Endodermal cell (in vitro differentiated cells): ENCODE measurements at regions not wholly inside any gene's neighbourhood (a gene's known extent, or its start where the extent isn't known, plus 50 kb on each side); places are given as distances from the start of the nearest gene placed in this dataset.

Experiments used
- DNase-seq: peaks from one replicate; pipeline ENCODE4 v3.0.0-alpha.2; 2017
- H3K27ac ChIP-seq: 2 replicates; pipeline ENCODE4 v1.5.1; 2013; ENCODE audit warnings: mild to moderate bottlenecking, low read depth, low read length, moderate library complexity
- H3K27me3 ChIP-seq: 2 replicates; pipeline ENCODE4 v1.6.1; 2013; ENCODE audit warnings: mild to moderate bottlenecking, low read length, moderate library complexity; ENCODE audit not compliant: insufficient read depth, control insufficient read depth, poor library complexity, severe bottlenecking
- H3K36me3 ChIP-seq: 2 replicates; pipeline ENCODE4 v1.7.0; 2013; ENCODE audit warnings: mild to moderate bottlenecking, low read length, moderate library complexity; ENCODE audit not compliant: control insufficient read depth, insufficient read depth
- H3K4me1 ChIP-seq: one replicate; pipeline ENCODE4 v1.7.0; 2013; ENCODE audit warnings: low read length; ENCODE audit not compliant: control insufficient read depth, insufficient read depth
- H3K4me3 ChIP-seq: 2 replicates; pipeline ENCODE4 v1.5.1; 2013; ENCODE audit warnings: mild to moderate bottlenecking, low read length, moderate library complexity
- H3K9ac ChIP-seq: 2 replicates; pipeline ENCODE4 v1.6.1; 2013; ENCODE audit warnings: mild to moderate bottlenecking, low read length, moderate library complexity; ENCODE audit not compliant: poor library complexity, severe bottlenecking; ENCODE audit errors: extremely low read depth
- H3K9me3 ChIP-seq: 2 replicates; pipeline ENCODE4 v1.6.1; 2013; ENCODE audit warnings: mild to moderate bottlenecking, low read length, moderate library complexity; ENCODE audit not compliant: control insufficient read depth
- H3K27ac Mint-ChIP-seq: 2 replicates; pipeline ENCODE4 v1.8.0; 2020; ENCODE audit warnings: mixed read lengths
- H3K27me3 Mint-ChIP-seq: 2 replicates; pipeline ENCODE4 v1.8.0; 2021; ENCODE audit warnings: mild to moderate bottlenecking, mixed read lengths; ENCODE audit not compliant: insufficient read depth
- H3K36me3 Mint-ChIP-seq: 2 replicates; pipeline ENCODE4 v1.8.0; 2020; ENCODE audit warnings: low read depth, mixed read lengths
- H3K4me1 Mint-ChIP-seq: 2 replicates; pipeline ENCODE4 v1.8.0; 2020; ENCODE audit warnings: mixed read lengths
- H3K4me3 Mint-ChIP-seq: 2 replicates; pipeline ENCODE4 v1.8.0; 2020; ENCODE audit warnings: mild to moderate bottlenecking, moderate library complexity, mixed read lengths
- H3K9me3 Mint-ChIP-seq: 2 replicates; pipeline ENCODE4 v1.8.0; 2020; ENCODE audit warnings: mild to moderate bottlenecking, mixed read lengths
- CTCF ChIP-seq: fragments of 200-600 bp; sonication (generic); conservative IDR thresholded peaks from 2 replicates; pipeline ENCODE4 v1.5.0; 2021; ENCODE audit warnings: antibody characterized with exemption, mild to moderate bottlenecking
- WGBS, 2 experiments: methylation state at CpG; one replicate each; pipeline versions ENCODE4 v1.1.5 to v1.1.7; 2013; ENCODE audit warnings: missing lambda C conversion rate in 2 of 2, mixed read lengths in 1 of 2; ENCODE audit not compliant: insufficient coverage in 1 of 2, insufficient read length in 1 of 2; 5-methylcytosine and 5-hydroxymethylcytosine counted together

GRCh38 chr13:73387318-73387717 lies 328.5 kb downstream of the KLF5 start:
- DNase-seq, result no peak
- H3K27me3 Mint-ChIP-seq, result no peaks in the 10 kb centered on the region
- H3K4me3 Mint-ChIP-seq, result no peak overlapping the region
- Histone ChIP-seq H3K27ac (no peak overlapping the region), H3K27me3 (no peaks in the 10 kb centered on the region), H3K9ac (no peak overlapping the region), H3K36me3 (no peaks in the 10 kb centered on the region), H3K9me3 (peaks cover 13% of the 10 kb centered on the region), H3K4me3 (no peak overlapping the region), H3K4me1 (no peaks in the 10 kb centered on the region)
- no peak overlapping the region for H3K27ac Mint-ChIP-seq
- 82 to 86% methylated on average over 4 to 6 of the region's 6 CpGs for WGBS, 2 experiments
- no peaks in the 10 kb centered on the region for H3K36me3 Mint-ChIP-seq
- peaks cover 6% of the 10 kb centered on the region for H3K9me3 Mint-ChIP-seq
- no peak for TF ChIP-seq CTCF
- H3K4me1 Mint-ChIP-seq, result no peaks in the 10 kb centered on the region

GRCh38 chr13:73385848-73386247 lies 327.0 kb downstream of the KLF5 start:
- Mint-ChIP-seq H3K27me3 (no peaks in the 10 kb centered on the region), H3K4me3 (no peak overlapping the region), H3K27ac (no peak overlapping the region), H3K4me1 (no peaks in the 10 kb centered on the region), H3K36me3 (no peaks in the 10 kb centered on the region), H3K9me3 (peaks cover 6% of the 10 kb centered on the region)
- Histone ChIP-seq H3K4me1 (no peaks in the 10 kb centered on the region), H3K4me3 (no peak overlapping the region), H3K27ac (no peak overlapping the region), H3K9ac (no peak overlapping the region), H3K27me3 (no peaks in the 10 kb centered on the region), H3K9me3 (peaks cover 13% of the 10 kb centered on the region), H3K36me3 (no peaks in the 10 kb centered on the region)
- TF ChIP-seq CTCF, result no peak
- no peak for DNase-seq

GRCh38 chr13:73372666-73373627 lies 314.1 kb downstream of the KLF5 start:
- Histone ChIP-seq H3K9me3 (no peaks in the 10 kb centered on the region), H3K4me1 (no peaks in the 10 kb centered on the region), H3K4me3 (no peak overlapping the region), H3K36me3 (no peaks in the 10 kb centered on the region), H3K9ac (no peak overlapping the region), H3K27me3 (no peaks in the 10 kb centered on the region), H3K27ac (no peak overlapping the region)
- WGBS, 2 experiments, result 92 to 100% methylated on average over 3 to 5 of the region's 5 CpGs
- H3K4me1 Mint-ChIP-seq, result no peaks in the 10 kb centered on the region
- no peaks in the 10 kb centered on the region for H3K36me3 Mint-ChIP-seq
- no peak for TF ChIP-seq CTCF
- H3K4me3 Mint-ChIP-seq, result no peak overlapping the region
- no peaks in the 10 kb centered on the region for H3K27me3 Mint-ChIP-seq
- no peak overlapping the region for H3K27ac Mint-ChIP-seq
- no peak for DNase-seq
- H3K9me3 Mint-ChIP-seq, result peaks cover 18% of the 10 kb centered on the region
